Breast epithelium (tissue), 3 donors: ENCODE measurements at regions not wholly inside any gene's neighbourhood (a gene's known extent, or its start where the extent isn't known, plus 50 kb on each side); places are given as distances from the start of the nearest gene placed in this dataset.

Source experiments
- CTCF ChIP-seq, 3 donors: fragments of 450-650 bp; IDR thresholded peaks; one replicate each; pipeline ENCODE4 v1.5.1; 2016 to 2017; ENCODE audit warnings: antibody characterized with exemption in 3 of 3, mild to moderate bottlenecking in 3 of 3, moderate library complexity in 3 of 3
- POLR2A ChIP-seq: fragments of 450-650 bp; IDR thresholded peaks from one replicate; pipeline ENCODE4 v1.6.1; 2016; ENCODE audit warnings: antibody characterized with exemption, mild to moderate bottlenecking, moderate library complexity
- POLR2AphosphoS5 ChIP-seq, 3 donors: sonication (generic); formaldehyde crosslinking; IDR thresholded peaks; one replicate each; pipeline ENCODE4 v1.6.1; 2017; ENCODE audit warnings: antibody characterized with exemption in 3 of 3

DNA sequence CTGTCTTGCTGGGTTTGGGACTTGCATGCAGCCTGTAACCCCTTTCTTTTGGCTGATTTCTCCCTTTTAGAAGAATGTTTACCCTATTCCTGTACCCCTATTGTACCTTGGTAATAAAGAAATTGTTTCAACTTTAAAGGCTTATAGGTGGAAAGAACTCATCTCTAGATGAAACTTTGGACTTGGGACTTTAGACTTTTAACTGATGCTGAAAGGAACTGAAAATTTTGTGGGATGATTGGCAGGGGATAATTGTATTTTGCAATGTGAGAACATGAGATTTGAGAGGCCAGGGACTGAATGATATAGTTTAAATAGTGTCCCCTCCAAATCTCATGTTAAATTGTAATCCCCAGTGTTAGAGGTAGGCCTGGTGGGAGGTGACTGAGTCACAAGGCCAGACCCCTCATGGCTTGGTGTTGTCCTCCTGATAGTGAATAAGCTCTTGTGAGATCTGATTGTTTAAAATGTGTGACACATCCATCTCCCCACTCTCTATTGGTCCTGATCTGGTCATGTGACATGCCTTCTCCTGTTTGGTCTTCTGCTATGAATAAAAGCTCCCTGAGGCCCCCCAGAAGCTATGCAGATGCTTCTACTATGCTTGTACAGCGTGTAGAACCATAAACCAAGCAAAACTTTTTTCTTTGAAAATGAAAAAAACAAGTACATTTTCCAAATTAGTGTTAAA lies 1621.3 kb upstream of the B3GALT2 start:
- TF ChIP-seq CTCF (IDR thresholded peaks at IDR 0.05): no peak
- TF ChIP-seq POLR2A: no peak
- TF ChIP-seq POLR2AphosphoS5 (IDR thresholded peaks at IDR 0.05): no peak
